RWPE1 (cell line): ENCODE measurements at regions not wholly inside any gene's neighbourhood (a gene's known extent, or its start where the extent isn't known, plus 50 kb on each side); places are given as distances from the start of the nearest gene placed in this dataset.

Experiments used
- CTCF ChIA-PET: fragments of 350-600 bp; sonication (Branson Sonifier 250); formaldehyde crosslinking; extraction: SDS; loops from one replicate; lab custom pipeline; 2021; lab: Yijun Ruan, JAX
- POLR2A ChIA-PET: fragments of 400-600 bp; formaldehyde crosslinking; extraction: SDS; loops from one replicate; lab custom pipeline; 2020; ENCODE audit warnings: antibody characterized with exemption; ENCODE audit not compliant: low non-redundant PET; lab: Yijun Ruan, JAX
- DNase-seq: peaks from one replicate; pipeline ENCODE4 v3.0.0; 2012; ENCODE audit warnings: low spot score
- H3K27ac ChIP-seq: fragments of 450-650 bp; 2 replicates; pipeline ENCODE4 v1.5.1; 2017
- TF ChIP-seq, protein P1 (sequence below): fragments of 450-650 bp; conservative IDR thresholded peaks from 2 replicates; pipeline ENCODE4 v1.5.1; 2017; ENCODE audit warnings: low read depth, mild to moderate bottlenecking

DNA sequence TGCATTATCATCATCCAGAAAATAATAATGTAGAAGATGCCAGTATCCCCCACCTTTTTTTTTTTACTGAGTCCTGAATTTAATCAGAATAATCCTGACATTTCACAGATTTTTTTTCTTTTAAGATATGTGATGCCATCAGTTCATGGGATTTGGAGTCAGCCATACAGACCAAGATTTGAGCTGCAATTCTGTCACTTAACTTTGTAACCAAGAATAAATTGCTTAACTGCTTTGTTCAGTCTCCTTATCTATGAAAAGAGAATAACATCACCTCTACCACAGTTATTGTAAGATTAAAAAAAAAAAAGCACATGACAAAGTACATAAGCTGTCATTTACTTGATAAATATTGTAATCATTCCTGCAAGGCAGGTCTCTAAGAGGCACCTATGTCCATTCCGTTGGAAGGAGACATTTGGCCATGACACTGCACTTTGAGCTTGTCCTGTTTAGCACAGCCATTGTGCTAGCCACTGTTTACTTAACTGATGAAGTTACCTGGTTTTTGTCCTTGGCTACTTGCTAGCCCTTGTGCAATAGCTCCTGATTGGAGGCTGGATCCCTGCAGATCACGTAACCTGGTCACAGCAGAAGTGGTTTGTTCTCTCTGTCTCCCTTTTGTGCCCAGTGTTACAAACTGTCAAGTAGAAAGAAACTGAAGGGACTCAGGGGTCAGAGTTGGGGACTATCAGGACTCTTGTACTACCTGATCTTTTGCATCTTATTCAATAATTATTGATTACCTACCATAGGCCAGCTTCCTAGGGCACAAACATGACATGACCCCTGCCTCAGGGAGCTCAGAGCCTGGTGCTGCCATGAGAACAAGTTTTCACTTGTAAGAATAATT is 306.0 kb downstream of the WDR72 start:
- TF ChIP-seq, protein P1, sequence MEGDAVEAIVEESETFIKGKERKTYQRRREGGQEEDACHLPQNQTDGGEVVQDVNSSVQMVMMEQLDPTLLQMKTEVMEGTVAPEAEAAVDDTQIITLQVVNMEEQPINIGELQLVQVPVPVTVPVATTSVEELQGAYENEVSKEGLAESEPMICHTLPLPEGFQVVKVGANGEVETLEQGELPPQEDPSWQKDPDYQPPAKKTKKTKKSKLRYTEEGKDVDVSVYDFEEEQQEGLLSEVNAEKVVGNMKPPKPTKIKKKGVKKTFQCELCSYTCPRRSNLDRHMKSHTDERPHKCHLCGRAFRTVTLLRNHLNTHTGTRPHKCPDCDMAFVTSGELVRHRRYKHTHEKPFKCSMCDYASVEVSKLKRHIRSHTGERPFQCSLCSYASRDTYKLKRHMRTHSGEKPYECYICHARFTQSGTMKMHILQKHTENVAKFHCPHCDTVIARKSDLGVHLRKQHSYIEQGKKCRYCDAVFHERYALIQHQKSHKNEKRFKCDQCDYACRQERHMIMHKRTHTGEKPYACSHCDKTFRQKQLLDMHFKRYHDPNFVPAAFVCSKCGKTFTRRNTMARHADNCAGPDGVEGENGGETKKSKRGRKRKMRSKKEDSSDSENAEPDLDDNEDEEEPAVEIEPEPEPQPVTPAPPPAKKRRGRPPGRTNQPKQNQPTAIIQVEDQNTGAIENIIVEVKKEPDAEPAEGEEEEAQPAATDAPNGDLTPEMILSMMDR, result no peak
- POLR2A ChIA-PET, result no interaction called here
- no peak overlapping the region for H3K27ac ChIP-seq
- no peak for DNase-seq
- CTCF ChIA-PET, result no interaction called here

DNA sequence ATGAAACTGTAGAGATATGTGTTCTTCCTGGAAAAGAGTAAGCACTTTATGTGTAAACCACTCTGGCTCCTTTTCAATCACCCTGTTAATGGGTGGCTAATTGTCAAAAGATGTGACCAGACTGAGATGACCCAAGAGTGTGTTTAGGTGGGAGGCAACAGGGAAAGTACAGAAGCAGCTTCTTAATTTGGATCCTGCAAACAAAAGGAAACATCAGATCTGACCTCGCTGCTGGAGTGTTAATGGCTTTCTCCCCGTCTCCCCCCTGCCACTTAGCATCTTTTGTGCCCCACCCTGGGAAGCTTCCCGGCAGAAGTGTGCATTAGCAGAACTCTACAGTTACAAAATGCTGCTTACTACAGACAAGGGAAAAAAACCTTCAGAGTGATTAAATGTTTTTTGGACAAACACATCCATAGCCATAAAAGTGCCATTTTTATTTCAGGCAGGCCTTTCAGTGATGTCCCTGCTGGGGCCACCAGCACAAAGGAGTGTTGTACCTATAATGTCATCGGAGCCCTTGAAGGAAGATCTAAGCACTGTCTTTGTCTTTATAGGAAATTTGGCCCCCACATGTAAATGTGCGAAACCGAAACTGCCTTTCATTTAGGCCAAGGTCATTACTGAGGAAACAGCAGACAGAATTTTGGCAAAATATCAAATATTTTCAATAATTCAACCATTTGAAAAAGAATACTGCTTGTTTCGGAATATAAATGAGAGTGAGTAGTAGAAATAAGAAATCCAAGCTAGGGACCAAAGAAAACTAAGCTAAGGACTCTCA is 311.0 kb downstream of the WDR72 start:
- TF ChIP-seq, protein P1, result no peak
- DNase-seq, result no peak
- ChIA-PET POLR2A (no interaction called here), CTCF (interaction anchor here (0.6 kb wide), 1 partner anchor 287 kb away, joined by 3 read pairs; no protein-coding TSS in a partner anchor)
- H3K27ac ChIP-seq, result no peak overlapping the region

- no peak overlapping the region for H3K27ac ChIP-seq
- POLR2A ChIA-PET, result no interaction called here
- CTCF ChIA-PET, result no interaction called here
- no peak for DNase-seq
- TF ChIP-seq, protein P1, result no peak
These were observed 311.7 kb downstream of the WDR72 start for GRCh38 chr15:53447742-53448141.

- no peak for DNase-seq
- ChIA-PET CTCF (no interaction called here), POLR2A (no interaction called here)
- H3K27ac ChIP-seq, result no peak overlapping the region
- TF ChIP-seq, protein P1, result no peak
These were observed 312.3 kb downstream of the WDR72 start for GRCh38 chr15:53447053-53447574.

DNA sequence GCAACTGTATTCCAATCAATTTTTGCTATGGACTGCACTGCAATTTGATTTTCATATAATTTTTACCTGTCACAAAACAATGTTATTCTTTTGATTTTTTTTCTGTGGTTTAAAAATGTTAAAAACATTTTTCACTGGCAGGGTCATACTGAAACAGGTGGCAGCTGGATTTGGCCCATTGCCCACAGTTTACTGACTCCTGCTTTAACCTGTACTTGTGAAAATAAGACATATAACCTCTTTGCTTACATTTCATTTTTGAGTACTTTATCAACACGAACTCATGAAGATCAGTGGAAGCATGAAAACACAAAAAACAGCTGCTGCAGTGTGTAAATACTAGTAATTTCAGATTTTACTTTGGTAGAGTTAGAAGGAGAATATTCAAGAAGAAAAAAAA is 313.1 kb downstream of the WDR72 start:
- DNase-seq, result no peak
- H3K27ac ChIP-seq, result no peak overlapping the region
- TF ChIP-seq, protein P1, result no peak
- CTCF ChIA-PET, result no interaction called here
- POLR2A ChIA-PET, result no interaction called here

- TF ChIP-seq, protein P1, result no peak
- ChIA-PET CTCF (no interaction called here), POLR2A (no interaction called here)
- no peak overlapping the region for H3K27ac ChIP-seq
- DNase-seq, result no peak
These were observed 313.9 kb downstream of the WDR72 start for GRCh38 chr15:53445531-53445930.
